ENCODE measurements at regions not wholly inside any gene's neighbourhood (a gene's known extent, or its start where the extent isn't known, plus 50 kb on each side); places are given as distances from the start of the nearest gene placed in this dataset.
"Not testable (repeated sequence)": the region's sequence is repeated elsewhere in the genome, so short reads cannot be mapped to it uniquely, and the experiment has no call there.

- DNase-seq (ENCODE audit: low read depth in 2 of 2, low spot score in 1 of 2) = no peak
Observed at GRCh38 chr10:30560326-30560725, 69.2 kb downstream of the LYZL2 start.

DNA sequence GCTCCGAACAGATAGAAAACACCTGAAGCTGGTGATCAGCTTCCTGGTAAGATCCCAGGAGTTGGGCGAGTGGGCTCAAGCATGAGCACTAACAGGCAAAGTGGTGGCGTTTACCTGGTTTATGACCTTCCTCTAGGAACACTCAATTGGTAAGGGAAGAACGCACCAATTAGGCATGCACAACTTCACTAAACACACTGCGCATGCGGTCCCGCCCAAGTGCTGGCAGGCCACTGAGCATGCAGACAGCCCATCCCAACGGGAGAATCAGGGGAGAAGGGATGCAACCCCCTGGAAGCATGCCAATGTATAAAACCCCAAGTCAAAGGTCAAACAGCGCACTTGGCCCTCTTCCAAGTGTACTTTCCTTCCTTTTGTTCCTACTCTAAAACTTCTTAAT, 70.4 kb downstream of the LYZL2 start:
- no peak for DNase-seq (ENCODE audit: low read depth in 2 of 2, low spot score in 1 of 2)

GRCh38 chr10:30558411-30558810, 71.1 kb downstream of the LYZL2 start:
- DNase-seq (ENCODE audit: low read depth in 2 of 2, low spot score in 1 of 2) = no peak

DNA sequence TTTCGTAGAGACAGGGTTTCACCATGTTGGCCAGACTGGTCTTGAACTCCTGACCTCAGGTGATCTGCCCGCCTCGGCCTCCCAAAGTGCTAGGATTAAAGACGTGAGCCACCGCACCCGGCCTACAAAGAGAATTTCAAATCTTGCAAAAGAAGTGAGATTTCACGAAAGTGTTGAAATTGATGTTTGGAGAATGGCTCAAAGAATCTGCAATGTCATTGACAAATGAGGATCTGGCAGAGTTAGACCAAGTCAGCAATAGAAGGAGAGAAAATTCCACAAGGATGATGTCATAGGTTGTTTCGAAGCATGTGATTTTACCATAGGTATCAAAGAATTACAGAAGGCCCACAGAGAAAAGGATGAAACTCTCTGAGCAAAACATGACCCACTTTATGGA, 71.7 kb downstream of the LYZL2 start:
- no peak for DNase-seq (ENCODE audit: low read depth in 2 of 2, low spot score in 1 of 2)

DNA sequence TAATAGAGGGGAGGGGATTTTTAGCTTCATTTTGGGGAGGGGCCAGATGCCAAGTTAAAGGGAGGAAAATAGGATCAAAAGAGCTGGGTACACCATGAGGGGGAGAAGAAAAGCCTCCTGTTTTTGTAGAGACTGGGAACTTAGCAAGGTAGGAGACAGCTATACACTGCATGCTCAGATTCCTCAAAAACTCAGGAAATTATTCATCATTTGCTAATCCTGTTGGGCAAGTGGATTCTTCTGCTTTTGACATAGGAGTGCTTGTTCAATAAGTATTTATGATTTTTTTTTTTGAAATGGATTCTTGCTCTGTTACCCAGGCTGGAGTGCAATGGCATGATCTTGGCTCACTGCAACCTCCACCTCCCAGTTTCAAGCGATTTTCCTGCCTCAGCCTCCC, 73.4 kb downstream of the LYZL2 start:
- DNase-seq (ENCODE audit: low read depth in 2 of 2, low spot score in 1 of 2) = no peak

- DNase-seq (ENCODE audit: low read depth in 2 of 2, low spot score in 1 of 2) = no peak
Observed at GRCh38 chr10:30555465-30555864, 74.1 kb downstream of the LYZL2 start.

- no peak for DNase-seq (ENCODE audit: low read depth in 2 of 2, low spot score in 1 of 2)
Observed at GRCh38 chr10:30554440-30554825, 75.1 kb downstream of the LYZL2 start.

GRCh38 chr10:30553626-30554439, 75.7 kb downstream of the LYZL2 start:
- no peak for DNase-seq (ENCODE audit: low read depth in 2 of 2, low spot score in 1 of 2)

DNA sequence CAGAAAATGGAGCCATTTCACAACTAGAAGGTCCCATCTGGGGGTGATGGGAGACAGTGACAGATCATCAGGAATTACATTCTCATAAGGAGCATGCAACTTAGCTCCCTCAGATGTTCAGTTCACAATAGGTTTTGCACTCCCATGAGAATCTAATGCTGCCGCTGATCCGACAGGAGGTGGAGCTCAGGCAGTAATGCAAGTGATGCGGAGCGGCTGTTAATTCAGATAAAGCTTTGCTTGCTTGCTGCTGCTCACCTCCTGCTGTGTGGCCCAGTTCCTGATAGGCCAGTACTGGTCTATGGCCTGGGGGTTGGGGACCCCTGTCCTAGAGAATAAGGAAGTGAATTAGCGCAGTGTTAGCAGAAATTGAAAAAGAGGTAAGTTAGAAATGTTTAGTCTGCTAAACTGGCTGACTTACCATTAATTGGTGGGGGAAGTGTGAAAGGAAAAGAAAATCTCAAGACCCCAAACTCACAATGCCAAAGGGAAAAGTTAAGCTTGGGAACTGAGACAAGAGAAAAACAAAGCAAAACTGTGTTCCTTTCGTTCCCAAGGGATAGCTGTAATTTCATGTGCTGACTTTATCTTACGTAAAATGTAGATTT, 76.4 kb downstream of the LYZL2 start:
- no peak for DNase-seq (ENCODE audit: low read depth in 2 of 2, low spot score in 1 of 2)

GRCh38 chr10:30550967-30551815, 78.4 kb downstream of the LYZL2 start:
- DNase-seq (ENCODE audit: low read depth in 2 of 2, low spot score in 1 of 2) = no peak

DNA sequence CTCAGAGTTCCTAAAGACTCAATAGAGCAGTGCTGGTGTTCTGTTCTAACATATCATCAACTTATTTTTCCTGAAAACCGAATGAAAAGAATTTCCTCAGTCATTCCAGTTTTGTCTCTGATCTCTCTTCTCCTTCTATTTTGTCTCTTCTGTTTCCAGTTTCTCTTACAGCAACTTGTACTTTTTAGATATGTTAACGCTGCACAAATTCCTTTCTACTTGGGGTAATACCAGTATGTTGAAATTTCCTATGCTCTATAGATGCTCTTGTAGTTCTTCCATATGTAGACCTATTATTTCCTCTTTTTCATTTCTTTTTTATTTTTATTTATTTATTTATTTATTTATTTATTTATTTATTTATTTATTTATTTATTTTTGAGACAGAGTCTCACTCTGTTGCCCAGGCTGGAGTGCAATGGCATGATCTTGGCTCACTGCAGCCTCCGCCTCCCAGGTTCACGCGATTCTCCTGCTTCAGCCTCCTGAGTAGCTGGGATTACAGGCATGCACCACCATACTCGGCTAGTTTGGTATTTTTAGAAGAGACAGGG, 80.3 kb downstream of the LYZL2 start:
- DNase-seq (ENCODE audit: low read depth in 2 of 2, low spot score in 1 of 2) = not testable (repeated sequence)

DNA sequence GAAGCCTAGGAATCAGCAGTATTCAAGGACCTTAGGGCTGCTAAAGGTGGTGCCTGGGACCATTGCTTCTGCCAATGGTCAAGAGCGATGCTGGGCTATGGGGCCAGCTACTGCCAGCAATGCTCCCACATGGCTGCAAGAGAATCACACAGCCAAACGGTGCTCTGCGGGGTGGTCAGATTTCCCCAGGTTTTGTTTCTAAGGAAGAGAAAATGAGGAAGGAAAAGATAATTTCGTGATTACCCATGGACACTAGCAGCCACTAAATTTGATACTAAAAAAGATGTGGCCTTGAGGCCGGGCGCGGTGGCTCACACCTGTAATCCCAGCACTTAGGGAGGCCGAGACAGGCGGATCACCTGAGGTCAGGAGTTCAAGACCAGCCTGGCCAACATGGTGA, 83.0 kb downstream of the LYZL2 start:
- no peak for DNase-seq (ENCODE audit: low read depth in 2 of 2, low spot score in 1 of 2)

- DNase-seq (ENCODE audit: low read depth in 2 of 2, low spot score in 1 of 2) = no peak
Observed at GRCh38 chr10:30542895-30543288, 86.7 kb downstream of the LYZL2 start.

- DNase-seq (ENCODE audit: low read depth in 2 of 2, low spot score in 1 of 2) = no peak
Observed at GRCh38 chr10:30542001-30542894, 87.3 kb downstream of the LYZL2 start.

GRCh38 chr10:30540276-30540675, 89.3 kb downstream of the LYZL2 start:
- no peak for DNase-seq (ENCODE audit: low read depth in 2 of 2, low spot score in 1 of 2)

DNA sequence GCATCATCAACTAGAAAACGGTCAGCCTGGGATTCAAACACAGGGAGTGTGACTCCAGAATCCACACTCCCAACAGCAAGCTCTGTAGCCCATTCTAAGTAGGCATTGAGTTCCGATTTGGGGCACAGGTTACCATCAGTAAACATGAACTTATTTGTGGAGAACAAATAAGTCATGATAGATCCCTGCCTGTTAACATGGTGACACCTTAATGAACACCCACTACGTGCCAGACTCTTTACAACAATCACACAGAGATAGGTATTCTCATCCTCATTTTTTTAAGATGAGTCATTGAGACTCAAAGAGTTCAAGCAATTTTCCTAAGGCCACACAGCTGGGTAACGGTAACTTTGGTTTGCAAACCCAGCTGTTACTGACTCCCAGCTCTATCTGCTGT, 91.5 kb downstream of the LYZL2 start:
- DNase-seq (ENCODE audit: low read depth in 2 of 2, low spot score in 1 of 2) = no peak

- DNase-seq (ENCODE audit: low read depth in 2 of 2, low spot score in 1 of 2) = no peak
Observed at GRCh38 chr10:30537586-30537985, 92.0 kb downstream of the LYZL2 start.

DNA sequence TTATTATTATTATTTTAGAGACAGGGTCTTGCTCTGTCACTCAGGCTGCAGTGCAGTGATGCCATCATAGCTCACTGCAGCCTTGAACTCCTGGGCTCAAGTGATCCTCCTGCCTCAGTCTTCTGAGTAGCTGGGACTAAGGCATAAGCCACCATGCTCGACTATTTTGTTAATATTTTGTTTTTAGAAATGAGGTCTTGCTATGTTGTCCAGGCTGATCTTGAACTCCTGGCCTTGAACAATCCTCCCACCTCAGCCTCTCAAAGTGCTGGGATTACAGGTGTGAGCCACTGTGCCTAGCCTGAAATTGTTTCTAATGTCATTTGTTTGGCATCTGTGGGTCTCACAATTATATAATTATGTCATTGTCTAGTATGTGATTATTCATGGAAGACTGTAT, 92.4 kb downstream of the LYZL2 start:
- DNase-seq (ENCODE audit: low read depth in 2 of 2, low spot score in 1 of 2) = not testable (repeated sequence)

GRCh38 chr10:30536578-30536977, 93.0 kb downstream of the LYZL2 start:
- no peak for DNase-seq (ENCODE audit: low read depth in 2 of 2, low spot score in 1 of 2)

GRCh38 chr10:30535677-30536076, 93.9 kb downstream of the LYZL2 start:
- no peak for DNase-seq (ENCODE audit: low read depth in 2 of 2, low spot score in 1 of 2)
